Central memory CD8-positive, alpha-beta T cell (primary cell): ENCODE measurements at regions not wholly inside any gene's neighbourhood (a gene's known extent, or its start where the extent isn't known, plus 50 kb on each side); places are given as distances from the start of the nearest gene placed in this dataset.
A peak's percentile ranks its signal among the peaks of the same experiment; 100 is the strongest.

Experiments
- ATAC-seq: fragments of 150-1000 bp; cut with Tn5 transposase; replicated peaks from 2 replicates; pipeline ENCODE4 v1.10.0; 2022; ENCODE audit warnings: mild to moderate bottlenecking, moderate FRiP score, moderate number of reproducible peaks; ENCODE audit not compliant: poor library complexity, severe bottlenecking; ENCODE audit errors: extremely low read depth
- DNase-seq, 2 donors: peaks; one replicate each; pipeline ENCODE4 v3.0.0; 2021; ENCODE audit warnings: low spot score in 2 of 2
- H3K27ac Mint-ChIP-seq: one replicate; pipeline ENCODE4 v1.8.0; 2022; ENCODE audit warnings: low read depth, mild to moderate bottlenecking, moderate library complexity, mixed read lengths
- H3K27me3 Mint-ChIP-seq: one replicate; pipeline ENCODE4 v1.8.0; 2022; ENCODE audit warnings: mixed read lengths
- H3K36me3 Mint-ChIP-seq: one replicate; pipeline ENCODE4 v1.8.0; 2022; ENCODE audit warnings: mild to moderate bottlenecking, moderate library complexity, mixed read lengths; ENCODE audit not compliant: insufficient read depth
- H3K4me1 Mint-ChIP-seq: one replicate; pipeline ENCODE4 v1.8.0; 2022; ENCODE audit warnings: mixed read lengths
- H3K4me3 Mint-ChIP-seq: one replicate; pipeline ENCODE4 v1.8.0; 2022; ENCODE audit warnings: mild to moderate bottlenecking, moderate library complexity, mixed read lengths
- H3K9me3 Mint-ChIP-seq: one replicate; pipeline ENCODE4 v1.8.0; 2022; ENCODE audit warnings: mixed read lengths

DNA sequence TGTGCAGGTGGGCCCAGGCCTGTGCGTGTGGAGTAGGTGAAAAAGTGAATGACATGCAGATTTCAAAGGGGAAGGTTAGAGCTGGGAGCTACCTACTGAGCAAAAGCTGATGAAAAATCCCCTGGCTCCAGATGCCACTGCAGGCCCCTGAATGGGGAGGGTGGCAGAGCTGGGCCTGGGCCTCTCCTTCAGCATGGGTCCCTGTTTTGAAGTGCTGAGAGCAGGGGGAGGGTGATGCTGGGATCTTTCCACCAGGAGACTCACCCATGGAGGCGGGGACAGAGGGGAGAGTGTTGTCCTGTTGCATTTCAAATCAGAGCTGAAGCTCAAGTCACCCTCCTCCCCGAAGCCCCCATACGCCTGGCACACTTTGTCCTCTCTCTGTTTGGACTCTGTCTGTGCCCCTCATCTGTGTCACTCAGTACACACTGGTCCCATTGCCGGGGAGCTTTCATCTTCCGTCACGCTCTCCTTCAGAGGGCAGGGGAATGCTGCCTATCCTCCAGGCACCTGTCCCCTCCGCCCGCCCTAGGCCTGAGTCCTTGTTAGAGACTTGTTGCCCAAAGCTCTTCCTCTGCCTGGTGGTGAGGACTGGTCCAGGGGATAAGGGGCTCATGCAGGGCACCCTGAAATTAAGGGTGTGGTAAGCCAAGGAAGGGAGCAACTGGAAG, 206.6 kb downstream of the HAUS1 start:
- Mint-ChIP-seq H3K27ac (no peak overlapping the region), H3K4me3 (no peak overlapping the region), H3K27me3 (peaks cover 24% of the 10 kb centered on the region), H3K9me3 (no peaks in the 10 kb centered on the region), H3K4me1 (no peaks in the 10 kb centered on the region), H3K36me3 (no peaks in the 10 kb centered on the region)
- no peak for DNase-seq
- ATAC-seq, result no peak

DNA sequence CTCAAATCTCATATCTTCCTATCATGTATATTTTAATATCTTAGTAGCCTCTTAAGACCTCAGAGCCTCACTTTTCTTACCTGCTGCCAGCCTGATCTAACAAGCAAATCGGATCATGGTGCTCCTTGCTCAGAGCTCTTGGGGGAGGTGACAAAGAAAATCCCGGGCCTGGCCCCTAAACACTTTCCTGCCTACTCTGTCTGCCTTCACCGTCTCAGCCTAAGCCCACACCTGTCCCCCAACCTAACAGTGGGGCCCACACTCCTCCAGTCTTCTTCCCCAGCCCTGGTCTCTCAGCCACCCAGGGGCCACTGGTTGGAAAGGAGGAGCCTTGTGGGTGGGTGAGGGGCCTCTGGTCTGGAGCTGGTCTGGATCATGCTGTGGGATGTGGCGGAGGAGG, 207.3 kb downstream of the HAUS1 start:
- no peaks in the 10 kb centered on the region for H3K4me1 Mint-ChIP-seq
- H3K27ac Mint-ChIP-seq, result no peak overlapping the region
- no peak for DNase-seq
- peaks cover 24% of the 10 kb centered on the region for H3K27me3 Mint-ChIP-seq
- H3K4me3 Mint-ChIP-seq, result no peak overlapping the region
- no peaks in the 10 kb centered on the region for H3K9me3 Mint-ChIP-seq
- ATAC-seq, result no peak
- no peaks in the 10 kb centered on the region for H3K36me3 Mint-ChIP-seq

DNA sequence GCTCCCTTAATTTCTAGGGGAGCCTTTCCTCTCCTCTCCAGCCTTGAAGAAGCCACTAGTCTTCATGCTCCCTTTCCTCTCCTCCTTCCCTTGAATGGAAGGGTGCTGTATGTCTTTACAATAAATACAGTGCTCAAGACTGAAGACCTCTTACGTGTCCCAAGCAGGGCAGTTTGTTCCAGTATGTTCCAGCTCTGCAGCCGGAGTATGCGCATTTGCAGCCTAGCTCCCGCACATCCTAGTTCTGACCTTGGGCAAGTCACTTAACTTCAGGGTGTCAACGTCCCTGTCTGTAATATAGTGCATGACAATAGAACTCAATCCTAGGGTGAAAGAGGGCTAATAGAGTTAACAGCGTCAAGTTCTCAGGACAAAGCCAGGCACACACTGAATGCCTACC, 208.0 kb downstream of the HAUS1 start:
- H3K27ac Mint-ChIP-seq, result no peak overlapping the region
- DNase-seq (no peak), ATAC-seq (no peak)
- H3K4me1 Mint-ChIP-seq, result no peaks in the 10 kb centered on the region
- no peak overlapping the region for H3K4me3 Mint-ChIP-seq
- no peaks in the 10 kb centered on the region for H3K36me3 Mint-ChIP-seq
- H3K27me3 Mint-ChIP-seq, result peaks cover 24% of the 10 kb centered on the region
- H3K9me3 Mint-ChIP-seq, result no peaks in the 10 kb centered on the region

DNA sequence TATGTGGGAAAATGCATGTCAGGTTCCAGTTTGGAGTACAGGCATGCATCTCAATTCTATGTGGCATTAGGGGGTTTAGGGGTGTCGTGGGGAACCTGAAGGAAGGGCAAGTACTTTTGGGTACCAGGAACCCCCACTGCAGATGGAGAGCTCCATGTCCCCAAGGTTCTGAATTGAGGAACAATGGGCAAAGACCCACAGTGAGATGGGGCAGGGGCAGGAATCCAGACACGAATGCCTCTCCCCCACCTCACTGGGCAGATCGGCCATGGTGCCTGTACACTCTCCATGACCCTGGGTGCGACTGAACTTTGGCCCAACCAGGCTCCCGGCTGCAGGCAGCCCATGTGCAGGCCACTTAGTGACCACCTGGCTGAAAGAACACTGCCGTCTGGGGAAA, 209.3 kb downstream of the HAUS1 start:
- ATAC-seq (no peak), DNase-seq (no peak)
- no peak overlapping the region for H3K27ac Mint-ChIP-seq
- no peaks in the 10 kb centered on the region for H3K9me3 Mint-ChIP-seq
- no peaks in the 10 kb centered on the region for H3K4me1 Mint-ChIP-seq
- H3K36me3 Mint-ChIP-seq, result peaks cover 2% of the 10 kb centered on the region
- no peak overlapping the region for H3K4me3 Mint-ChIP-seq
- peaks cover 24% of the 10 kb centered on the region for H3K27me3 Mint-ChIP-seq

DNA sequence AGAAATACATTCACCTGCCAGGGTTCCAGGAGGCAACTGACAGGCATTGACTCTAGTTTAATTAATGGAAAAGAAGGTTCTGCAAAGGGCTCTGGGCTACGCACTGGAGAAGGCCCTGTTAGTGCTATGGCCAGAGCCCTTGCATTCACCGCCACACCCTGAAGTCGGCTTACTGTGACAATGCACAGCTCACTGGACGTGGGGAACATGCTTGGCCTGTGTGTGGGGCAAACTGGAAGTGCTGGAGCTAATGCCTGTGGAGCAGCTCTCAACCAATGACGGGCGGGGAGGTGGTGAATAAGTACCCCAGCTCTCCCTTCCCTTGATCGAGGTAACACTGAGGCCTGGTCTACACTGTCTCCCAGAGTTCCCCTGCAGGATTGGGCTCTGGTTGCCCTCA, 209.8 kb downstream of the HAUS1 start:
- DNase-seq, result no peak
- Mint-ChIP-seq H3K9me3 (no peaks in the 10 kb centered on the region), H3K4me1 (no peaks in the 10 kb centered on the region), H3K27me3 (peaks cover 24% of the 10 kb centered on the region), H3K4me3 (no peak overlapping the region), H3K27ac (no peak overlapping the region), H3K36me3 (peaks cover 2% of the 10 kb centered on the region)
- ATAC-seq, result no peak

DNA sequence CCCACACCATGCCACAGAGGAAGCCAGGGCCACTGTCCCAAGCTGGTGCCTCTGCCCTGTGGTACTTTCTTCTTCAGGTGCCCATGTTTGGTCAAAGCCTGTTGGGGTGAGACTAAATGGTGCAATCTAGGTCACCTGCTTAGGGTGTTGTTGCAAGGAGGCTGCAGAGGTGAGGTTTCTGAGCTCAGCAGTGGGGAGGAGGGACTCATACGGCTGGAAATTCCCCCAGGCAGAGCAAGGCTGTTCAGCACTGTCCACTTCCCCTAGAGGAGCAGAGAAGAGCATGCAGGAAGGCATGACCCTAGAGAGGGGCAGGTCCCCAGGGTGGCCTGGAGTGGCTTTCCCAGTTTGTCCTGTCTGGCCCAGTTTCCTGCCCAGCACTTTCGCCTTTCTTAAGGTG, 211.0 kb downstream of the HAUS1 start:
- Mint-ChIP-seq H3K4me1 (no peaks in the 10 kb centered on the region), H3K27ac (peak overlapping the region; percentile 74), H3K4me3 (no peak overlapping the region), H3K9me3 (no peaks in the 10 kb centered on the region), H3K27me3 (peaks cover 18% of the 10 kb centered on the region), H3K36me3 (peaks cover 2% of the 10 kb centered on the region)
- ATAC-seq, result no peak
- DNase-seq, result no peak

DNA sequence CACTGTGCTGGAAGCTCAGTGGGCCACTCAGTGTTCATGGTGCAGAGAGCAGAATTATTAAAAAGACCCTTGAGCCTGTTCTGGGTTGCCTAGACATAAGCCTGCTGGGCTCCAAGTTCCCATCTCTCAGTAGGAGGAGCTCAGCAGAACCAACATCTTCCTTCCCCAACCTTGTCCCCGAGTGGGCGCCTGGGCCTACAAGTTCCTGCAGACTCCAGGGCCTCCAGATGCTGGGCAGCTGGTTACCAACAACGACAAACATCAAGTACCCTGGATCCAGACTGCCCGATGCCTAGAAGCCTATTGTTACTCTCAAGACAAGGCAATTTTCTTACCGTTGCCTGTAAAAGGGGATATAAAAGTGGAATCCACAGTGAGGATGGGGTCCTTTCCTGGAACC, 214.2 kb downstream of the HAUS1 start:
- Mint-ChIP-seq H3K27ac (no peak overlapping the region), H3K9me3 (no peaks in the 10 kb centered on the region), H3K4me3 (no peak overlapping the region)

DNA sequence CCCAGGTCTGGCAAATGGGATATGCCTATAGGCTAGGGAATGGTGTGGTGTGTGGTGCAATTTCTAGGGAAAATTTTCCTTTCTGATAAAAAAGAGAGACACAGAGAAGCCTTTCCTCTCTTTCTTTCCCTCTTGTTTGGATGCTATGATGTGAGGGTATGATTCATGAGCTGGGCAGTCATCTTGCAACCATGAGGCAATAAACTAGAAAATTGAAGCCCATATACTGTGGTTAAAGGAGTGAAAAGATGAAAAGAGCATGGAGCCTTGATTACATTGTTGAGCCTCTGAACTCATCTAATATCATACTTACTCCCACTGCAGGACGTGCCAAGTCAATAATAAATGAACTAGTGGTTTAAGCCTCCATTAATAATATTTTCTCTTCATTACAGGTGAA, 215.6 kb downstream of the HAUS1 start:
- no peak overlapping the region for H3K4me3 Mint-ChIP-seq
- no peaks in the 10 kb centered on the region for H3K9me3 Mint-ChIP-seq
- DNase-seq, result no peak
- H3K27me3 Mint-ChIP-seq, result no peaks in the 10 kb centered on the region
- peaks cover 2% of the 10 kb centered on the region for H3K36me3 Mint-ChIP-seq
- ATAC-seq, result no peak
- no peaks in the 10 kb centered on the region for H3K4me1 Mint-ChIP-seq
- no peak overlapping the region for H3K27ac Mint-ChIP-seq

More for the DNA sequence above, 214.2 kb downstream of the HAUS1 start:
- Mint-ChIP-seq H3K4me1 (no peaks in the 10 kb centered on the region), H3K36me3 (peaks cover 2% of the 10 kb centered on the region), H3K27me3 (no peaks in the 10 kb centered on the region)
- DNase-seq, result no peak
- ATAC-seq, result no peak

DNA sequence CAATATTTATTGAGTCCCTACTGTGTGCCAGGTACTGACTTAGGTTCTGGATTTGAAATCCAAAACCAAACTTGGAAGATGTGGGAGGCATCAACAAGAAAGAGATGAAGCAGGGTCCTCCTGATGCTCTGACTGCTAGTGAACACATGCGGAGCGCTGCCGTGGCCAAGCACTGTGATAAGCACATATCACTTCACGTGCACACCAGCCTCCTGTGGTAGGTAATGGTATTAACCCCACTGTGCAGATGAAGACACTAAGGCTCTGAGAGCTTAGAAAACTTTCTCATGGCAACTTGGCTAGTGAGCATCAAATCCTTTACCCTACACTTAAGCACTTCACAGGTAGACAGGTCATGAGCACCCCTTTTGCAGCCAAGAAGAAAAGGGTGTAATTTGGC, 216.1 kb downstream of the HAUS1 start:
- Mint-ChIP-seq H3K27me3 (no peaks in the 10 kb centered on the region), H3K4me1 (no peaks in the 10 kb centered on the region), H3K9me3 (no peaks in the 10 kb centered on the region), H3K4me3 (no peak overlapping the region), H3K27ac (no peak overlapping the region), H3K36me3 (peaks cover 2% of the 10 kb centered on the region)
- ATAC-seq (no peak), DNase-seq (no peak)

DNA sequence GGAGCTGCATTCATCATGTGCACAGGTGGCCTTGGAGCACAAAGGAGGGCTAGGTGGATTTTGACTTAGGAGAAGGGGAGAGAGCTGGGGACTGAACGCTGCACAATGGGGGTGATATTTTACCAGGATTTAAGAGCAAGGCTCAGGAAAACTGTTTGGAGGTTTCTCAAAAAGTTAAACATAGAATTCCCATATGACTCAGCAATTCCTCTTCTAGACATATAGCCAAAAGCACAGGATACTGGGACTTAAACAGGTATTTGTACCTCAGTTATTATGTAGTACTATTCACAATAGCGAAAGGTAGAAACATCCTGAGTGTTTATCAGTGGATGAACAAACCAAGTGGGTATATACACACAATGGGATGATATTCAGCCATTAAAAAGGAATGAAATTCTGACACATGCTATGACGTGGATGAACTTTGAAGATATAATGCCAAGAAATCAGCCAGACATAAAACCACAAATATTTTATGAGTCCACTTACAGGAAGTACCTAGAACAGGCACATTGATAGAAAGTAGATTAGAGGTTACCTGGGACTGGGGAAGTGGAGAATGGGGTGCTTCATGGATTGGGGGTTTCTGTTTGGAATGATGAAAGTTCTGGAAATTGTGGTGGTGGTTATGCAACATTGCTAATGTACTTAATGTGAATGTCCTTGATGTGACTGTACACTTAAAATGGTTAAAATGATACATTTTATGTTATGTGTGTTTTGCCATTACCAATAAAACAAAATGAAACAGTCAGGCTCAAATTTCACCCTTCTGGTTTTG, 216.9 kb downstream of the HAUS1 start:
- Mint-ChIP-seq H3K27ac (no peak overlapping the region), H3K36me3 (peaks cover 2% of the 10 kb centered on the region), H3K4me1 (no peaks in the 10 kb centered on the region), H3K9me3 (no peaks in the 10 kb centered on the region), H3K4me3 (no peak overlapping the region), H3K27me3 (no peaks in the 10 kb centered on the region)
- no peak for ATAC-seq
- no peak for DNase-seq

DNA sequence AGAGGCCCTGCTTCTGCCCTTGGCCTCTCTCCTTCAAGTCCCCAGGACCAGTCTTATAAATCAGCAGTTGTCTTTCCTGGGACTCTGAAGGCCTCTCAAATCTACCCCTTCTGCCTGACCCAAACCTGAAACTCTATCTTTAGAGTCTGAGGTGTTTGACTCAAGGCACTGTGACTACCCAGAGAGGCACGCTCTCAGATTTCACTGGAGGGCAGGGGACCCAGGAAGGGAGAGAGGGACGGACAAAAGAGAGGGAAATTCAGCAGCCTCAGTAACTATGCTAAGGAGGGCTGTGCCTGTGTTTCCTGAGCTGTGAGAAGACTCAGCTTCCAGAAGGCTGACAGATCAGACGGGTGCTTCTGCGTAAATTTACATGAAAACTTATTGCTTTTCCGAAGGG, 217.8 kb downstream of the HAUS1 start:
- DNase-seq (no peak), ATAC-seq (no peak)
- Mint-ChIP-seq H3K4me3 (no peak overlapping the region), H3K27me3 (no peaks in the 10 kb centered on the region), H3K4me1 (no peaks in the 10 kb centered on the region), H3K27ac (no peak overlapping the region), H3K9me3 (no peaks in the 10 kb centered on the region), H3K36me3 (peaks cover 2% of the 10 kb centered on the region)

DNA sequence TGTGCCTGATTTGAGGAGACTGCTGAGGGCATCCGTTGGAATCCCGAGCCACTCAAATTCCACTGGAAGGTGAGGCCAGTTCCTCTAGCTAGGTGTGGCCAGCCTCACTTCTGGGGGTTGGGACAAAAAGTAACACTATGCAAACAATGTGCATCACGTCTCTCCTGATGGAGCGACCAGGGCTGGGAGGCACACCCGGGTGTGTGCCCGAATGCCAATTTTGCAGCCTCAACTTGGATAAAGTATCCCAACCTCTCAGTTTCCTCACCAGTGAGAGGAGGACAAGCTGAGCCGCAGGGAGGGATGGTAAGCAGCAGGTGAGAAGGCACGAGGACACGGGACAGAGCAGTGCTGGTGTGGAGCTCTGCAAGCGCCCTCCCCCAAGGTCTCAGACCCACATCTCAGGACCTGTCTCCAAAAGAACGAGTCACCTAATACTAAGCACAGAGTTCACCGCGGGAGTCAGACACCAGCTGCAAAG, 218.3 kb downstream of the HAUS1 start:
- Mint-ChIP-seq H3K4me3 (no peak overlapping the region), H3K27me3 (no peaks in the 10 kb centered on the region), H3K27ac (no peak overlapping the region), H3K36me3 (peaks cover 2% of the 10 kb centered on the region), H3K9me3 (no peaks in the 10 kb centered on the region), H3K4me1 (no peaks in the 10 kb centered on the region)
- DNase-seq, result no peak
- no peak for ATAC-seq

DNA sequence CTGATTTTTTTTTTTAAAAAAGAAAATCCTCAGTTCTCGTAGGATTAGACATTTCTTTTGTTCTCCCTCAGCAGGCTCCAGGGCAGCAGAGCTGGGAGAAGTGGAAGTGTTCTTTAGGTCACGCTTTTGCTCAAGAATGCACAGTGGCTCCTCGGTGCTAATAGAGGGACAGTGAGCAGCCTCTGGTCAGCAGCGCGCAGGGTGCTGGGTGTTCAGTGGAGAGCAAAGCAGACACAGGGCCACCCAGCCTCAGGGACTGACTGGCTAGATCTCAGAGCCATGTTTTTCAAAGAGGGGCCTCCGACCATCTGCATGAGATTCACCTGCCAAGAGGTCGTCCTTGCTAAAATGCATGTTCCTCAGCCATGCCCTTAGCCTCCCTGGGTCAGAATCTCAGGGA, 218.8 kb downstream of the HAUS1 start:
- ATAC-seq, result no peak
- Mint-ChIP-seq H3K4me3 (no peak overlapping the region), H3K36me3 (no peaks in the 10 kb centered on the region), H3K27ac (no peak overlapping the region), H3K9me3 (no peaks in the 10 kb centered on the region), H3K27me3 (no peaks in the 10 kb centered on the region), H3K4me1 (no peaks in the 10 kb centered on the region)
- no peak for DNase-seq
